ENCODE measurements at regions not wholly inside any gene's neighbourhood (a gene's known extent, or its start where the extent isn't known, plus 50 kb on each side); places are given as distances from the start of the nearest gene placed in this dataset.

GRCh38 chr9:118609355-118610044 is 759.7 kb downstream of the BRINP1 start:
- no peaks in the 10 kb centered on the region for H3K36me3 ChIP-seq (replicated peaks)
- TF ChIP-seq CTCF (IDR thresholded peaks at IDR 0.05; ENCODE audit: low read depth, low read length, missing control alignments), result no peak
- peak overlapping the region; percentile 34 for H3K27ac ChIP-seq
- no peak overlapping the region for H3K4me3 ChIP-seq (ENCODE audit: low read depth, low read length)
- peak; percentile 25 for DNase-seq
- in situ Hi-C loops (cut with HindIII; ENCODE audit: low pct_ligation_motif_present, low sequenced_read_pairs), result no loop called here
- H3K27me3 ChIP-seq (replicated peaks), result no peaks in the 10 kb centered on the region

GRCh38 chr9:118612201-118612600 is 757.0 kb downstream of the BRINP1 start:
- TF ChIP-seq CTCF (IDR thresholded peaks at IDR 0.05; ENCODE audit: low read depth, low read length, missing control alignments), result no peak
- H3K36me3 ChIP-seq (replicated peaks), result no peaks in the 10 kb centered on the region
- no peak for DNase-seq
- no peak overlapping the region for H3K27ac ChIP-seq
- in situ Hi-C loops (cut with HindIII; ENCODE audit: low pct_ligation_motif_present, low sequenced_read_pairs), result no loop called here
- no peaks in the 10 kb centered on the region for H3K27me3 ChIP-seq (replicated peaks)
- no peak overlapping the region for H3K4me3 ChIP-seq (ENCODE audit: low read depth, low read length)

- TF ChIP-seq CTCF (IDR thresholded peaks at IDR 0.05; ENCODE audit: low read depth, low read length, missing control alignments), result no peak
- in situ Hi-C loops (cut with HindIII; ENCODE audit: low pct_ligation_motif_present, low sequenced_read_pairs), result no loop called here
- H3K36me3 ChIP-seq (replicated peaks), result no peaks in the 10 kb centered on the region
- H3K4me3 ChIP-seq (ENCODE audit: low read depth, low read length), result no peak overlapping the region
- H3K27me3 ChIP-seq (replicated peaks), result no peaks in the 10 kb centered on the region
- H3K27ac ChIP-seq, result no peak overlapping the region
- no peak for DNase-seq
Observed at GRCh38 chr9:118613996-118614395, 755.2 kb downstream of the BRINP1 start.

GRCh38 chr9:118618084-118618483 is 751.2 kb downstream of the BRINP1 start:
- Histone ChIP-seq H3K36me3 (replicated peaks) (no peaks in the 10 kb centered on the region), H3K27ac (no peak overlapping the region), H3K4me3 (ENCODE audit: low read depth, low read length) (no peak overlapping the region), H3K27me3 (replicated peaks) (no peaks in the 10 kb centered on the region)
- TF ChIP-seq CTCF (IDR thresholded peaks at IDR 0.05; ENCODE audit: low read depth, low read length, missing control alignments), result no peak
- no peak for DNase-seq
- in situ Hi-C loops (cut with HindIII; ENCODE audit: low pct_ligation_motif_present, low sequenced_read_pairs), result no loop called here

GRCh38 chr9:118618849-118619248 is 750.4 kb downstream of the BRINP1 start:
- Histone ChIP-seq H3K36me3 (replicated peaks) (no peaks in the 10 kb centered on the region), H3K27me3 (replicated peaks) (no peaks in the 10 kb centered on the region), H3K4me3 (ENCODE audit: low read depth, low read length) (no peak overlapping the region), H3K27ac (no peak overlapping the region)
- no peak for TF ChIP-seq CTCF (IDR thresholded peaks at IDR 0.05; ENCODE audit: low read depth, low read length, missing control alignments)
- in situ Hi-C loops (cut with HindIII; ENCODE audit: low pct_ligation_motif_present, low sequenced_read_pairs), result no loop called here
- DNase-seq, result no peak

GRCh38 chr9:118624608-118625007 is 744.6 kb downstream of the BRINP1 start:
- no peak for DNase-seq
- in situ Hi-C loops (cut with HindIII; ENCODE audit: low pct_ligation_motif_present, low sequenced_read_pairs), result no loop called here
- Histone ChIP-seq H3K4me3 (ENCODE audit: low read depth, low read length) (no peak overlapping the region), H3K36me3 (replicated peaks) (no peaks in the 10 kb centered on the region), H3K27ac (no peak overlapping the region), H3K27me3 (replicated peaks) (no peaks in the 10 kb centered on the region)
- TF ChIP-seq CTCF (IDR thresholded peaks at IDR 0.05; ENCODE audit: low read depth, low read length, missing control alignments), result no peak
